SK-N-SH (cell line): ENCODE measurements at regions not wholly inside any gene's neighbourhood (a gene's known extent, or its start where the extent isn't known, plus 50 kb on each side); places are given as distances from the start of the nearest gene placed in this dataset.

ENCODE experiments used
- CTCF ChIP-seq: fragments of 200-600 bp; sonication (generic); IDR thresholded peaks from 2 replicates; pipeline ENCODE4 v1.6.1; 2017; ENCODE audit warnings: antibody characterized with exemption, mild to moderate bottlenecking, moderate library complexity
- EP300 ChIP-seq, 2 experiments: IDR thresholded peaks; 2 replicates each; pipeline versions ENCODE4 v1.4.0 to v1.6.1; 2012; ENCODE audit warnings: borderline replicate concordance in 1 of 2, low read depth in 1 of 2, low read length in 1 of 2
- POLR2AphosphoS5 ChIP-seq: IDR thresholded peaks from 2 replicates; pipeline ENCODE4 v1.6.1; 2012; ENCODE audit warnings: low read depth, low read length
- TCF12 ChIP-seq: IDR thresholded peaks from 2 replicates; pipeline ENCODE4 v1.4.0; 2012
- YY1 ChIP-seq: IDR thresholded peaks from 2 replicates; pipeline ENCODE4 v1.4.0; 2012; ENCODE audit warnings: low read depth, mild to moderate bottlenecking

- TF ChIP-seq YY1 = no peak
- TF ChIP-seq POLR2AphosphoS5 = no peak
- no peak for TF ChIP-seq TCF12
- no peak for TF ChIP-seq EP300 (IDR thresholded peaks at IDR 0.05; ENCODE audit: borderline replicate concordance in 1 of 2, low read depth in 1 of 2, low read length in 1 of 2)
- TF ChIP-seq CTCF = no peak
Observed at GRCh38 chr12:107365703-107366102, 272.4 kb upstream of the CRY1 start.
